Glutamatergic neuron (in vitro differentiated cells): ENCODE measurements at regions not wholly inside any gene's neighbourhood (a gene's known extent, or its start where the extent isn't known, plus 50 kb on each side); places are given as distances from the start of the nearest gene placed in this dataset.

Source experiments
- DNase-seq: peaks from one replicate; pipeline ENCODE4 v3.0.0; 2022
- H3K27ac Mint-ChIP-seq: one replicate; pipeline ENCODE4 v1.8.0; 2020; ENCODE audit warnings: mild to moderate bottlenecking, mixed read lengths, inconsistent platforms; ENCODE audit not compliant: unreplicated experiment
- H3K27me3 Mint-ChIP-seq: one replicate; pipeline ENCODE4 v1.8.0; 2020; ENCODE audit warnings: mild to moderate bottlenecking, moderate library complexity, mixed read lengths, inconsistent platforms; ENCODE audit not compliant: unreplicated experiment
- H3K36me3 Mint-ChIP-seq: one replicate; pipeline ENCODE4 v1.8.0; 2020; ENCODE audit warnings: mild to moderate bottlenecking, mixed read lengths, inconsistent platforms; ENCODE audit not compliant: unreplicated experiment
- H3K4me1 Mint-ChIP-seq: one replicate; pipeline ENCODE4 v1.8.0; 2020; ENCODE audit warnings: mild to moderate bottlenecking, low read depth, mixed read lengths, inconsistent platforms; ENCODE audit not compliant: unreplicated experiment
- H3K4me3 Mint-ChIP-seq: one replicate; pipeline ENCODE4 v1.8.0; 2020; ENCODE audit warnings: mild to moderate bottlenecking, mixed read lengths, inconsistent platforms; ENCODE audit not compliant: unreplicated experiment
- H3K9me3 Mint-ChIP-seq: one replicate; pipeline ENCODE4 v1.8.0; 2020; ENCODE audit warnings: mild to moderate bottlenecking, moderate library complexity, mixed read lengths, inconsistent platforms; ENCODE audit not compliant: unreplicated experiment
- TF ChIP-seq, protein P1 (sequence below): fragments of 200-600 bp; sonication (generic); IDR thresholded peaks from one replicate; pipeline ENCODE4 v1.5.0; 2021; ENCODE audit not compliant: partially characterized antibody, unreplicated experiment

- Mint-ChIP-seq H3K27ac (no peak overlapping the region), H3K9me3 (peaks cover under 1% of the 10 kb centered on the region), H3K36me3 (no peaks in the 10 kb centered on the region), H3K4me1 (no peaks in the 10 kb centered on the region), H3K27me3 (no peaks in the 10 kb centered on the region), H3K4me3 (no peak overlapping the region)
- TF ChIP-seq, protein P1, sequence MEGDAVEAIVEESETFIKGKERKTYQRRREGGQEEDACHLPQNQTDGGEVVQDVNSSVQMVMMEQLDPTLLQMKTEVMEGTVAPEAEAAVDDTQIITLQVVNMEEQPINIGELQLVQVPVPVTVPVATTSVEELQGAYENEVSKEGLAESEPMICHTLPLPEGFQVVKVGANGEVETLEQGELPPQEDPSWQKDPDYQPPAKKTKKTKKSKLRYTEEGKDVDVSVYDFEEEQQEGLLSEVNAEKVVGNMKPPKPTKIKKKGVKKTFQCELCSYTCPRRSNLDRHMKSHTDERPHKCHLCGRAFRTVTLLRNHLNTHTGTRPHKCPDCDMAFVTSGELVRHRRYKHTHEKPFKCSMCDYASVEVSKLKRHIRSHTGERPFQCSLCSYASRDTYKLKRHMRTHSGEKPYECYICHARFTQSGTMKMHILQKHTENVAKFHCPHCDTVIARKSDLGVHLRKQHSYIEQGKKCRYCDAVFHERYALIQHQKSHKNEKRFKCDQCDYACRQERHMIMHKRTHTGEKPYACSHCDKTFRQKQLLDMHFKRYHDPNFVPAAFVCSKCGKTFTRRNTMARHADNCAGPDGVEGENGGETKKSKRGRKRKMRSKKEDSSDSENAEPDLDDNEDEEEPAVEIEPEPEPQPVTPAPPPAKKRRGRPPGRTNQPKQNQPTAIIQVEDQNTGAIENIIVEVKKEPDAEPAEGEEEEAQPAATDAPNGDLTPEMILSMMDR, result no peak
- no peak for DNase-seq
Observed at GRCh38 chr4:45776146-45776545, 347.7 kb downstream of the GABRG1 start.

DNA sequence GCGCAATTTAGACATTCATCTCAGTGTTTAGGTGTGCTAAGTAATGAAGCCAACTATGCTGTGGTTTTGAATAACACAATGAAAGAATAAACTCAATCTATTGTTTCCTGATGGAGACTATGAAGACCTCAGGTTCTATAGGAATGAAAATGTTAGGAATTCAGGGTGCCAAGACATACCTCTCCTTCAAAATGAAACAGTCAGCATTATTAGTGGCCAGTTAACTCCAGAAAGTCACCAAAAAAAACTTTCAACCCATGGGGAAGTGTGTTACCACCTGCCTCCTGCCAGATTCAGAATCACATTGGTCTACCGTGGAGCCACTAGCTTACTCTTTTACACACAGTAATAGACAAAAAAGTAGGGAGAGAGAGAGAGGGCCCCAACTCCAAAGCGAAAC, 352.9 kb downstream of the GABRG1 start:
- H3K27me3 Mint-ChIP-seq, result no peaks in the 10 kb centered on the region
- no peak for DNase-seq
- H3K27ac Mint-ChIP-seq, result no peak overlapping the region
- H3K4me3 Mint-ChIP-seq, result no peak overlapping the region
- peaks cover 2% of the 10 kb centered on the region for H3K9me3 Mint-ChIP-seq
- TF ChIP-seq, protein P1, result no peak
- H3K4me1 Mint-ChIP-seq, result no peaks in the 10 kb centered on the region
- no peaks in the 10 kb centered on the region for H3K36me3 Mint-ChIP-seq

- Mint-ChIP-seq H3K27me3 (no peaks in the 10 kb centered on the region), H3K27ac (no peak overlapping the region), H3K9me3 (no peaks in the 10 kb centered on the region), H3K36me3 (no peaks in the 10 kb centered on the region), H3K4me3 (no peak overlapping the region), H3K4me1 (no peaks in the 10 kb centered on the region)
- TF ChIP-seq, protein P1, result no peak
- DNase-seq, result no peak
Observed at GRCh38 chr4:45765521-45765920, 358.3 kb downstream of the GABRG1 start.

- H3K36me3 Mint-ChIP-seq, result no peaks in the 10 kb centered on the region
- TF ChIP-seq, protein P1, result no peak
- no peaks in the 10 kb centered on the region for H3K4me1 Mint-ChIP-seq
- peaks cover 2% of the 10 kb centered on the region for H3K9me3 Mint-ChIP-seq
- no peak for DNase-seq
- no peaks in the 10 kb centered on the region for H3K27me3 Mint-ChIP-seq
- H3K4me3 Mint-ChIP-seq, result no peak overlapping the region
- no peak overlapping the region for H3K27ac Mint-ChIP-seq
Observed at GRCh38 chr4:45751877-45752530, 371.9 kb downstream of the GABRG1 start.

DNA sequence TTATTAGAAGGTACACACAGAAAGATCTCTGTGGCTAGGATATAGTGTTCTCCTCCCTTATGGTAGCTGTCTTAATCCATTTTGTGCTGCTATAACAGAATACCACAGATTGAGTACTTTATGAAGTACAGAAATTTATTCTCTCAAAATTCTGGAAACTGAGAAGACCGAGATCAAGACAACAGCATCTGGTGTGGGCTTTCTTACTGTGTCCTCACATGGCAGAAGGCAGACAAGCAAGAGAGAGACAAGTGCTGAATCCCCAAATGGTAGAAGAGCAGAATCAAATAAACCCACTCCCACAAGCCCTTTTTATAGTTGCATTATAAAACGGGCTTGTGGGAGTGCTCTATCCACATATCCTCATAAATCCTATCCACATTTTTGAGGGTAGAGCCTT, 373.1 kb downstream of the GABRG1 start:
- TF ChIP-seq, protein P1, result no peak
- no peak for DNase-seq
- H3K27ac Mint-ChIP-seq, result no peak overlapping the region
- no peaks in the 10 kb centered on the region for H3K4me1 Mint-ChIP-seq
- H3K4me3 Mint-ChIP-seq, result no peak overlapping the region
- H3K36me3 Mint-ChIP-seq, result no peaks in the 10 kb centered on the region
- H3K27me3 Mint-ChIP-seq, result no peaks in the 10 kb centered on the region
- peaks cover 2% of the 10 kb centered on the region for H3K9me3 Mint-ChIP-seq
